ENCODE measurements at regions not wholly inside any gene's neighbourhood (a gene's known extent, or its start where the extent isn't known, plus 50 kb on each side); places are given as distances from the start of the nearest gene placed in this dataset.
"Not testable (repeated sequence)": the region's sequence is repeated elsewhere in the genome, so short reads cannot be mapped to it uniquely, and the experiment has no call there.

DNA sequence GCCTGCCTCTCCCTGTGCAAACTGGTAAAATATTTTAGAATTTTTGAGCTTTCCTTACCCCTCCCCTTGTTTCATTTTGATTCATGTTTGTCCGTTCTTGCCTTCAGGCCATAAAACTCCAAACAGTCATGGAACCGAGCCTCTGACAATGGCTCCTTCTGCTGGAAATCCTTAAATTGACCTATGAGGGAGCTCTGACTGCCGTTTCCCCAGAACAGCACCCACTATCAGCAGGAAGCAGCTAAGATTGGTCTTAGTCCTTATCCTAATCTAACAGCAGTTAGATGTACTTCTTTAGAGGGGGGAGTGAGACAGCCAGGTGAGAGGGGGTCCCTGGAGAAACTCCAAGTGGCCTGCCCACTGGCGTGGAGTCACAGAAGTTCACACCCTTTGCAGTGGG lies 106.7 kb downstream of the FAM174A start:
- no peak for DNase-seq

DNA sequence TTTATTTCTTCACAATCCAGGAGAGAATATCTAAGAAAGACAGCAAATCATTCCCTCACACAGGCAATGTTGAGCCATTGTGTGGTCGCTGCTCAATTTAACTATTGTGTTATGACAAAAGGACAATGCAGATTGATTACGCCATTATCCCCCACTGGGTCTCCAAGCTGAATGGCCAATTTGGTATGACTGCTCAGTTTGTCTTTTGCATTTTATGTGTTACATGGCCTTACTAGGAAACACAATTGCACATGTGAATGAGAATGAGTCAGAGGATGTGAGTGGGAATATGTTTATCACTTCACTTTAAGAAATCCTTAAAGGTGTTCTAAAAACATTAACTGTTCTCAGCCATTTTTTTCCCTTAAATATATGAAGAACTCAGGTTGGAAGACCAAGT lies 108.3 kb downstream of the FAM174A start:
- DNase-seq = no peak

DNA sequence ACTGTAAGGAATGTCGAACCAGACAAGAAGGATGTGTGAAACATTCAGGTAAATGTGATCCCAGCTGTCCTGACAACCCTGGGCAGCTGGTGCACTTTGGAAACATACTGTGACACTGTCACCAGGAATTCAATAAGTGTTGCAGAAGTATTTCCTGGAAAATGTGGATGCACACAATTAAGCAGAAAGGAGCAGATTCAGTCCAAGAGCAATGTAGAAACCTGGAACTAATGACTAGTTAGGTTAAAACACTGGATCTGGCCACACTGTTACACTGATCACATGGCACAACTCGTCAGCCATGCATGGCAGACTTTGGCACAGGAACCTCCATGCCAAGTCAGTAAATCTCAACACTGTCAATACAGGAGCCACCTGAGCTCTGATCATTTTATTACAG lies 109.0 kb downstream of the FAM174A start:
- DNase-seq = no peak

DNA sequence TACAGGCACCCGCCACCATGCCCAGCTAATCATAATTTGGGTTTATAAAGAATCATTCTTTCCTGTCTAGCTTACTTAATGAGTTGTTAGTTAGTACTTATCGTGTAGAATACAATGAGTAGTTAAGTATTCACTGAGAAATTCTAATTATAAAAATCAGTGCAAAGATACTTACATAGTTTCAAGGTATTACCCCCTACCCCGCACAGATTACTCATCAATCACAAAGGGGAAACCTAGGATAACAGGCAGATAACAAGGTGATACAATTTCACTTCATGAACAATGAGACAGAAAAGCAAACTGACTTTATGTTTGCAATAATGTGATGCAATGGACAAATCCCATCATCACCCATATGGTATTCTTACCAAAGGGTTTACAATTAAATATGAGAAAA lies 109.6 kb downstream of the FAM174A start:
- no peak for DNase-seq

DNA sequence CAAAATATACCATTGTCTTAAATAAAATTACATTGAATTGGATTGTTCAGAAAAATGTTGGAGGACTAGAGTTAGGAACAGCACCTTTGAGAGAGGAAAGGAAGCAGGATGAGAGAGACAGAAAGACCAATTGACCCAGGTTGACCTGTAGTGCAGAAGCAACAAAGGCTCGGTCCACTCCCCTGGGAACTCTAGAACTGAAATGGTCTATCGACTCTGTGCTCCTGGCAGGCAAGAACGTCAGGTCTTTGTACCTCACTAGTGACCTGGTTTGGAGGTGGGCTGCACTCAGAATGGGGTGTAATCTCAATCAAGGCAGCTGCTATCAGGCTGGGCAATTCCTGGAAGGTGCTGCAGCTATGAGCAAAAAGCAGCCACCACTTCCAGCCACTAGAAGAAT lies 110.8 kb downstream of the FAM174A start:
- no peak for DNase-seq

DNA sequence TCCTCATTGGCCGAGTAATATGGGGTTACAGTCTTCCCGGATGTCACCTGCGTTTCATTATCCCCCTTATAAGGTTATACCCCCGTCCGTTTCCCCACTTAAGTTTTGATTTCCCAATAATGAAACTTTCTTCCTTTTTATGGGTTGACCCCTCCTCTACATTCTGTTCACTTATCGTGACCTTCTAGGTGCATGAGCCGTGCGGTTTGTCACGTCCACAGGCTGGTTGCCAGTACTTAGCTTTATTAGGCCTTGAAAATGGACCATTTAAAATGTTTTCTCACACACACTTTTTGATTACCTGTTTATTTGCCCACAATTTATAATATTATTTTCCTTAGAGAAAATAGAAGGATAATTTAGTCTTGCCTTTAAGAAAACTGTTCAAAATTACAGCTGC lies 111.5 kb downstream of the FAM174A start:
- no peak for DNase-seq

DNA sequence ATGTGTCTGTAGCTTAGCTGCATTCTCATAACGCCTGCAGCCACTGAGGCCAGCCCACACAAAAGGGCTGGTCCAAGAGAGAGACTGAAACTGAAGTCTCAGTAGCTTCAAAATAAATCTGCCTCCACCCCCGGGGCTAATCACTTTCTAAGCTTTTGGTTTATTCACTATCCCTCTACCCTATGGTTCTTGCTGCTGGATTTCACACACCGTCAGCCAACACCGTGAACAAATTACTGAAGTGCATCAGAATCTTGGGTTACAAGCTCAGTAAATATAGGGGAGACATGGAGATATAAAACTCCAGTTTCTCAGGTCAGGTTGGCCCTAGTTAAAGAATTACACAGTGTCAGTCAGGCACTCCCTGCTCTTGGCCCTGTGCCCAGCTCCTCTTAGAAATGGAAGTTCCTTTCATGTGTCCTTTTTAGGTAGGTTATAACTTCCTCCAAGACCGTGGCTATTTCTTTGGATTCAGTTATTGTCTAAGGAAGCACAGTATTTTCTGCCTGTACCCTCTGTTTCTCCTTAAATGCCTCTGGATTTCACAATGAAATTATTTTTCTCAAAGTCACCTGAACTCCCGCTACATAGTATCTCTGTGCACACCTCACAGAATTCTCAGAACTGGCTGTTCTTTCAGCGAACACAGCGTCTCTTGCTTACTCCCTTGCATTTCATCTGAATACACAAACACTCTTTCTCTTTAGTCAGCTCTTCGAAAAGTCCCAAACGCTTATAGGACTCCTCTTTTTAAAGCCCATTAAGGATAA lies 112.5 kb downstream of the FAM174A start:
- no peak for DNase-seq

DNA sequence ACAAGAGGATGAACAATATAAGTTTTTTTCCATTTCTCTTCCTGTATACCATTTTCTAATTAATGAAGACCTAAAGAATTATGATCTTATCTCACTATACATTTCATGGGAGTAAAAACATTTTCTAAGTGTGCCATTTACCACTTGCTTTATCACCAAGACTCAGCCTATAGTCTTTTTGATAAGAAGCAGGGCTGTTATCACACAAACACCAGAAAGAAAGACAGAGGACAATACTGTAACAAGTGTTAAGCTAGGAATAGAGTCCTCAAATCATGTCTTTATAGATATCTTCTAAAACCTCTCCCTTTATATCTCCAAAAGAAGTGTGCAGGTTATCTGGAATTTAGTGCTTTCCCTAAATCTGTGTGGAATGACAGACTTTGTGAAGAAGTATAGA lies 119.7 kb downstream of the FAM174A start:
- no peak for DNase-seq

DNA sequence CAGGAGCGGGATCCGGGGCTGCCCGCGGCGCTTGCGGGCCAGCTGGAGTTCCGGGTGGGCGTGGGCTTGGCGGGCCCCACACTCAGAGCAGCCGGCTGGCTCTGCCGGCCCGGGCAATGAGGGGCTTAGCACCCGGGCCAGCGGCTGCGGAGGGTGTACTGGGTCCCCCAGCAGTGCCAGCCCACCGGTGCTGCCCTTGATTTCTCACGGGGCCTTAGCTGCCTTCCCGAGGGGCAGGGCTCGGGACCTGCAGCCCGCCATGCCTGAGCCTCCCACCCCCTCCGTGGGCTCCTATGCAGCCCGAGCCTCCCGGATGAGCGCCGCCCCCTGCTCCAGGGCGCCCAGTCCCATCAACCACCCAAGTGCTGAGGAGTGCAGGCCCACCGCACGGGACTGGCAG lies 121.6 kb downstream of the FAM174A start:
- DNase-seq = not testable (repeated sequence)

DNA sequence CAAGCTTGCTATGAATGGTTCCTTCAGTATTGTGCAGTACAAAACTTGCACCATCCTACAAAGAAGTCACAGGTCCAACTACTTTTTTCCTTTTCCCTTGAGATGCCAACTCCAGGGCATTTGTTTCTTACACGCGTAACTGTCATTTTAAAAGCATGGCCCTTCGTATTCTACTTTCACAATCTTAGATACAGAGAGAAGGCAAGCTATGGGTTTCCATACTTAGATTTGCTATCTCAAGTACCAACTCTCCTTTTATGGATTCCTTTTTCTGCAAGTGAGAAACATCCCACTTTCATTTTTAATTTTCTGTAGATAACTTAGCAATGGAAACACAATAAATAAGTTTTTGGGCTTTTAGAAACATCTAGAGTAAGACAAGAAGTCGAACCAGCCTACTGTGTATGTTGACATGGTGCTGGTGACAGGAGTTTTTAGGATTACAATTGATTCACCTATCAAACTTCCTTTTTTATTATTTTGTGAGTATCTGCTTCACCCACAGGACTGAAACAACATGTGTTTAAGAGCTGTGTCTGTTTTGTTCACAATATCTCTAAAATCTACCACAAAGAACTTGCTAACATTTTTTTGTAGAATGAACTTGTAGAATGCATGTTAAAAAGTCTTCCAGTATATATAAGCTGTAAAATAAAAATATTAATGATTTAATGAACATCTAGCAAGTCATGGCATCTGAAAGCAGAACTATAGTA lies 124.1 kb downstream of the FAM174A start:
- no peak for DNase-seq

DNA sequence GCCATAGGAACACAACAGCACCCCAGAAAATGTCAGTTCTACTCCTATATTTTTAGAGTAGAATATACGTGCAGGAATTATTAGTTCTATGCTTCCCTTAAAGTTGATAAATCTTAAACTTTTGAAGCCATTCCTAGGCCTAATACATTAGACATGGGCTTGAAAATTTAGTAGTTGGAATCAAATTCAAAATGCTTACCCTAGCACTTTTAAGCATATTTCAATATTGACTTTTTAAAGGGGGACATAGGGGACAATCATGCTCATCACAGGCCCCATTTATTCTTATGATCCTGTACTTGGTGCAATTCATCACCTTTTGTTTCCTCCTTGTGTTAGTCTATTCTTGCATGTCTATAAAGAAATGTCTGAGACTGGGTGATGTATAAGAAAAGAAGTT lies 129.0 kb downstream of the FAM174A start:
- no peak for DNase-seq

DNA sequence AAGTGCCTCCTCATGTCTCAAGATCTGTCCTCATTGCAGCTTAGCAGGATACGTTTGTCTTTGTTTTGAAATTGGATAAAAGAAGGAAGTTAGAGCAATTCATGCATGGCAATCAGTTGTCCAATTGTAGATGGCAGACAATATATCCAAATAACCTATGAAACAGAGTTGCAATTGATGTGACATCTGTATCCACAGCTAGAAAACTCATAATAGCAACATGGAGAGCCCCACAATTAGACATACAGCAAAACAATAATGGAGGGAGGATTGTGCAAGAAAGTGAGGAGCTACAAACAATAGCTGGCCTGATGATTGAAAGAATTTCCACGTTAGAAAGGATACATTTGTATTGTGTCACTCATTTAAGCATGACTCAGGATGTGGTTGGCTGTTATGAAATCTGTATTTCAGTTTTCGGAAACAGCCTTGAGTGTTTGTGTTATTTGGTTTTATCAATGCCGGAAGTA lies 132.0 kb downstream of the FAM174A start:
- no peak for DNase-seq

DNA sequence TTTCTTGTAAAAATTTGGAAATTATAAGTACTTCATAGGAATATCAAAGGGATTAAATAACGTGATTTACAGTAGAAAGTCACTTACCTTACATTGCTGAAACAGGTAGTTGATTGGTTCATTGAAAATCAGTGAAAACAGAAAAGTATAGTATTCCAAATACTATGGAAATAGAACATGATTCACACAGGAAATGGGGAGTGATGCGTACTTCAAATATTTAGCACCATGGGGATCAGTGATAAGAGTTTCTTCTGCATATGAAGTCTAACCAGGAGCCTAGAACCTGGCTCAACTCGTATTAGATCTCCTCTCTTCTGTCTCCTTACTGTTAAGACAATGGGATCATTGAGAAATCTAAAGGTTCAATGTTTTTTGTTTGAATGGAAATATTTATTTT lies 133.3 kb downstream of the FAM174A start:
- DNase-seq = no peak

DNA sequence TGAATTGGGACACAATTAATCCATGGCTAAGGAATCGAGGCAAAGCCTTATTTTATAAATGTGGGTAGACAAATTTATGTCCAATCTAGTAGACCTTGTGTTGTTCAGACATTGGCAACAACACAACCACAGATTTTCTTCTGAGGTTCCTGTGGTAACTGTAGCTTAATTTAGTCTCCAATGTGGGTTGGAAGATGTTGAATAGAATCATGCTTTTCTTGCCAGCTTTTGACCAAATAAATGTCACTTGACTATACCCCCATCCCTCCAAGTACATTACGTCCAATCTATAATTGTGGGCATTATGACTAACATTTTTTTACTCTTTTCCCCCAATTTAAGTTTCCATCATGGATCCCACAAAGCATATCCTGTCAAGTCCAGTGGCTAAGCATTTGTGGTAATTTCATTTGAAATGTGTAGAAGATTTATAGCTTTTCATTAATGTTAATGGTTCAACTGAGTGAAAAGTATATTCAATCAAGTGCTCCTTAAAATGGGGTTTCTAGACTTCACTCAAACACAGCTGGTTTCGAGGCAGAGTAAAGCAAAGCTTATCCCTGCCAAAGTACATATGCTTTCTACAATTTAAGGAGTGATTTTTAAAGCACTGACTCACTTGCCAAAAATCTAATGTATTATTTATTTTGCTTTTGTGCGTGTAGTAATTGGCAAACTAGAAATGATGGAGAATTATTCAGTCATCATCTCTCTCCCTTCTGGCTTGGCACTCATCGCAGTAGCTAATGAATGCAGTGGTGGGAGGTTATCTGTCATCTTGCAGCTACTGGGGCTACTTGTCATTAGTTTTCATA lies 141.8 kb downstream of the FAM174A start:
- peak; percentile 40 for DNase-seq

DNA sequence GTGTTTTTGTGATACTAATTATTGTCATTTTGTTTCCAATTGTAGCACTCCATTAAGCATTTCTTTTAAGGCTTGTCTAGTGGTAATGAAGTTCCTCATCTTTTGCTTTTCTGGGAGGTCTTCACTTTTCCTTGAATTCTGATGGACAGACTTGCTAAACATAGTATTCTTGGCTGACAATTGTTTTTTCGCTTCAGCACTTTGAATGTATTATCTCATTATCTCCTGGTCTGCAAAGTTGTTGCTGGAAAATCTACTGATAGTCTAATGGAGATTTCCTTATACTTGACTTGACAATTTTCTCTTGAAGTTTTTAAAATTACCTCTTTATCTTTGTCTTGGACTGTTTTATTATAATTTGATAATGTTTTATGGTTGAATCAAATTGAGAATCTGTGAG lies 147.5 kb downstream of the FAM174A start:
- no peak for DNase-seq

DNA sequence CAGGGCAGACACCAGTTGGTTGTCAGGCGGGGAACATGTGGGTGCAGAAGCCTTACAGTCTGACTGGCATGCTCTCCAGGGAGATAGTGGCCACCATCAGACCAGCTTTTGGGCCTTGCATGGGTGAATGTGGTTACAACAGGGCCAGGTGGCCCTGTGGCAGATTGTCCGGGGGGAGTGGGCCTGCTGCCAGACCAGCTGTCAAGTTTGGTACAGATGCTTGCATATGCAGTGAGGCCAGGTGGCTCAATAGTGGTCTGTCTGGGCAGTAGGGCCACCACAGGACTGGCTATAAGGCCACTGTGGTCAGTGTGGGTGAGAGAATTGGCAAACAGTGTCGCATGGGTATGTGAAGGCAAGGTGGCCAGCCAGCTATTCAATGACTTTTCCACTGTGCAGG lies 148.7 kb downstream of the FAM174A start:
- DNase-seq = no peak

DNA sequence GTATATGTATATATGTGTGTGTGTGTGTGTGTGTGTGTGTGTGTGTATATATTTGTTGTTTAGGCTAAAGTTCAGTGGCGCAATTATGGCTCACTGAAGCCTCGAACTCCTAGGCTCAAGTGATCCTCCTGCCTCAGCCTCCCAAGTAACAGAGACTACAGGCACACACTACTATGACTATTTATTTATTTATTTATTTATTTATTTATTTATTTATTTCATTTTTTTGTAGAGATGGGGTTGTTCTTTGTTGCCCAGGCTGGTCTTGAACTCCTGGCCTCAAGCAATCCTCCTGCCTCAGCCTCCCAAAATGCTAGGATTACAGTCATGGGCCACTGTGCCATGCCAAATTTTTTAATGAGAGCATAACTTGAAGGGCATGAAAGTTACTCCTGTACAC lies 149.9 kb downstream of the FAM174A start:
- not testable (repeated sequence) for DNase-seq

DNA sequence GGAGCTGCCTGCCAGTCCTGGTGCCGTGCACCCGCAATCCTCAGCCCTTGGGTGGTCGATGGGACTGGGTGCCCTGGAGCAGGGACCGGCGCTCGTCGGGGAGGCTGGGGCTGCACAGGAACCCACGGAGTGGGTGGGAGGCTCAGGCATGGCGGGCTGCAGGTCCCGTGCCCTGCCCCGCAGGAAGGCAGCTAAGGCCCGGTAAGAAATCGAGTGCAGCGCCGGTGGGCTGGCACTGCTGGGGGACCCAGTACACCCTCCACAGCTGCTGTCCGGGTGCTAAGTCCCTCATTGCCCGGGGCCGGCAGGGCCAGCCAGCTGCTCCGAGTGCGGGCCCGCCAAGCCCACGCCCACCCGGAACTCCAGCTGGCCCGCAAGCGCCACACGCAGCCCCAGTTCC lies 153.7 kb downstream of the FAM174A start:
- DNase-seq = not testable (repeated sequence)

DNA sequence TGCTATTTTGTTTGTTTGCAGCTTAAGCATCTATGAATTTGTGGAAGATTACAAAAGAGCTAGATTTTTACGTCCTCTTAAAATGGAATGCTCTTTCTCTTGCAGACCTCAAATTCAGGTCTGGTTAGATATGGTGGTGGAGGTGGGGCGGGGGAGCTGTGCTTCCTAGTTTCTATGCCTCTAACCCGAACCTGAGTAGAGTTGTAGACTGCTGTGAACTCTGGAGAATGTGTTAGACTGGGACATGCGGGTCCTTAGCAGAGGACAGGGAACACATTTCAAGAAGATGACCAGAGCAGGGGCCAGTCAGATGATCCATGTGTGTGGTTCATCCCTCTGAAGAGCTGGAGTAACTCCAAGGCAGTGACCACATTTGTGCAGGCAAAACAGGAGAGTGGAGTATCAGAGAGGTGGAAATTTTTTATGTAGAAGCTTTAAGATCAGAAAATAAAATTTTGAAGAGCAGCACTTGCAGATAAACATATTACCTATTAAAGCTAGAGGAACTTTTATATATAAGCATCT lies 154.9 kb downstream of the FAM174A start:
- DNase-seq = no peak

DNA sequence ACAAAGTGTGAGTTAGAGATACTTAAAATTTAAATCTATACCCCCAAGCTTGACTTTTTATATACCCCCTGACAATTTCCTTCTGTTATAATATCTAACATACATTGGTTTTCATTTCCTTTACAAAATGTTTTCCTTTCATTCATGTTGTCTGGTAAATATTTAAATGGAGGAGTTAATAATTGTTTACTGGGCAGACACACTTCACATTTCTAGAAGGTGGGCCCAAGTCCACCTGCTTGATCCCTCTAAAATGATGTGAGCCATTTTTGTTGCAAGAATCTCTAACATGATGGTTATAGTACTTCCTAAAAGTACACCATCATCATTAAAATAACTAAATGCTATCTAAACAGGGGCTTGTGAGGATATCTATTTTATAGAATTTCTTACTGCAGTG lies 155.9 kb downstream of the FAM174A start:
- no peak for DNase-seq

DNA sequence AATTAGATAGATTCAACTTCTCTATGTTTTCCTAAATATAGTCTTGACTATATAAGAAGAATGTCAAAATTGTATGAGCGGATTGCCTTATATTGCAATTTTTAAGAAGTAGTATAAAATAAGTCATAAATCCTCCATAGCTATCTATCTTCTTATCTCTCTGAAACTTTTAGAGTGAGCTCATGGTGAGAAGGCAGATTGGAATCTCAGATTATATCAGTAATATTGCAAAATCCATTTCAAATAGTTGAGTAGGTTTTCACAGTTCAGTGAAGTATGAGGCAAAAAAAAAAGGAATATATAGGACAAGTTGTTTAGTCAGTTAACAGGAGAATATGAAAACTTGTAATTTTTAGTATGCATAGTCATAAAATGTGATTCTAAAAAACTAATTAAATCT lies 156.4 kb downstream of the FAM174A start:
- no peak for DNase-seq

DNA sequence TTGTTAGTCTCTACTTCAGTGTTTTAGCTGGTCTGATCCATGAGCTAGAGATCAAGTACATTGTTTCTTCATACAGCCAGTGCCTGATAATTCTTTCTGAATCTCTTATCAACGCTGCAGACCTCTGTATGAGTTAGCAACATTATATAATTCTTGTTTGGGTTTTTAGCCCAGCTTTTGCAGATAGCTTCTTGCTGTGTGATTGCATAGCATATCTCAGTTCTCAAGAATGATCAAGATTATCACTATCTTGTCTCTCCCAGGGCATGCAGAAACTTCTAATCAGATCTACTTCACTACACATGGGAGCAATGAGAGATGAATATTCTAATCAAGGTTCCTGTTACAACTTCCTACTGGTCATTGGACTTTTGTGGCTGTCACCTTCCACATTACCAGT lies 158.3 kb downstream of the FAM174A start:
- no peak for DNase-seq

DNA sequence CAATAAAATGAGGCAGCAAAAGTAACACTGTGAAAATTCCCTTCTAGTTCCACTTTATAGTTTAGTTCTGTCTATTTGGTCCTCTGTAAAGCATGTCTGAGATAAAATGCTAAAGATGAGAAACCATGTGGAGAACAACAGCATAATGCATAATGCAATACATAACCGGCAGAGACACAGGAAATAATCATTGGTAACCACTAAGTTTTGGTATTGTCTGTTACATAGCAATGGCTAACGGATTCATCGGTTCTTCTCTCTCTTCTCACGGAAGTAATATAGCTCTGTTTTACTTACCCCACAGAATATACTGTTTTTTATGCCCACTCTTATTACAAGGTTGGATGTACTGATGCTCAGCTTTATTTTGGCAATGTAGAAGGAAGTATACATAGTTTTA lies 158.9 kb downstream of the FAM174A start:
- no peak for DNase-seq

DNA sequence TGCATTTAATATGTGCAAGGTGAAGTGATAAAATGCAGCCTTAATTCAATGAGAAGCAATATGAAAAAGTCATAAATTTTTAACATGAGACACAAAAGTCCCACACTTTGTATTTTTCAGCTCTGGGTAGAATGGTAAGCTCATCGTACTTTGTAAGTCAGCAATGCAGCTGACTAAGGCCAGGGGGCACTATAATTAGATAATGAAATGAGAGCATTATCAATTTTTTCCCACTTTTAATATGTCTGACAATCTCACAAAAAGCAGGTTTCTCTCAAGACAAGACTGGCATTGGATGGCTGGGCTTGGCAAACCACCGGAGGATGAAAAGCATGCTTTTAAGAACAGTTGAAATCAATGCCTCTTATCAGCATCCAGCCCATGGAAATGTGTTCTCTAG lies 162.8 kb downstream of the FAM174A start:
- DNase-seq = no peak

Measured in NCI-H1417 treated with DMSO at 0.1 percent for 48 hours (cell line).